ENCODE measurements at regions not wholly inside any gene's neighbourhood (a gene's known extent, or its start where the extent isn't known, plus 50 kb on each side); places are given as distances from the start of the nearest gene placed in this dataset.

DNA sequence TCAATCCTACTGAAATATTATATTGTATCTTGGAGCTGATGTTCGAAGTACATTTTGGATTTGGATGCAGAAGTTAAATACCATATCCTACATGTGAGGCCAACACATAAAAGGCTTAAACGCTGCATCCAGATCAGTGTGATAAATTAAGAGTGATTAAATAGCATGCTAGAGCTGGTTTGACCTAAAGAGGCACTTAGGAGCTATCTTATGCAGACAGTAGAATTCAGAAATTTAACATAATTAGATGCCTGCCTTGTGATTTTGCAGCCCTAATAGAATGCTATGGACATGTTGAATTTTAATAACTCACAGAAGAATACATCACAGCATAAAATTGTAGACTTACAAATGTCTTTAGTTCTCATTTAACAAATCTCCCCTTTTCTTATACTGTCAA is 501.2 kb upstream of the LINC00305 start:
- TF ChIP-seq, protein P1, sequence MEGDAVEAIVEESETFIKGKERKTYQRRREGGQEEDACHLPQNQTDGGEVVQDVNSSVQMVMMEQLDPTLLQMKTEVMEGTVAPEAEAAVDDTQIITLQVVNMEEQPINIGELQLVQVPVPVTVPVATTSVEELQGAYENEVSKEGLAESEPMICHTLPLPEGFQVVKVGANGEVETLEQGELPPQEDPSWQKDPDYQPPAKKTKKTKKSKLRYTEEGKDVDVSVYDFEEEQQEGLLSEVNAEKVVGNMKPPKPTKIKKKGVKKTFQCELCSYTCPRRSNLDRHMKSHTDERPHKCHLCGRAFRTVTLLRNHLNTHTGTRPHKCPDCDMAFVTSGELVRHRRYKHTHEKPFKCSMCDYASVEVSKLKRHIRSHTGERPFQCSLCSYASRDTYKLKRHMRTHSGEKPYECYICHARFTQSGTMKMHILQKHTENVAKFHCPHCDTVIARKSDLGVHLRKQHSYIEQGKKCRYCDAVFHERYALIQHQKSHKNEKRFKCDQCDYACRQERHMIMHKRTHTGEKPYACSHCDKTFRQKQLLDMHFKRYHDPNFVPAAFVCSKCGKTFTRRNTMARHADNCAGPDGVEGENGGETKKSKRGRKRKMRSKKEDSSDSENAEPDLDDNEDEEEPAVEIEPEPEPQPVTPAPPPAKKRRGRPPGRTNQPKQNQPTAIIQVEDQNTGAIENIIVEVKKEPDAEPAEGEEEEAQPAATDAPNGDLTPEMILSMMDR (IDR thresholded peaks at IDR 0.05; ENCODE audit: low read depth, low read length, poor library complexity, severe bottlenecking): no peak
- TF ChIP-seq EZH2phosphoT487 (IDR thresholded peaks at IDR 0.05; ENCODE audit: borderline replicate concordance, low read length): no peak
